ENCODE measurements at regions not wholly inside any gene's neighbourhood (a gene's known extent, or its start where the extent isn't known, plus 50 kb on each side); places are given as distances from the start of the nearest gene placed in this dataset.

DNA sequence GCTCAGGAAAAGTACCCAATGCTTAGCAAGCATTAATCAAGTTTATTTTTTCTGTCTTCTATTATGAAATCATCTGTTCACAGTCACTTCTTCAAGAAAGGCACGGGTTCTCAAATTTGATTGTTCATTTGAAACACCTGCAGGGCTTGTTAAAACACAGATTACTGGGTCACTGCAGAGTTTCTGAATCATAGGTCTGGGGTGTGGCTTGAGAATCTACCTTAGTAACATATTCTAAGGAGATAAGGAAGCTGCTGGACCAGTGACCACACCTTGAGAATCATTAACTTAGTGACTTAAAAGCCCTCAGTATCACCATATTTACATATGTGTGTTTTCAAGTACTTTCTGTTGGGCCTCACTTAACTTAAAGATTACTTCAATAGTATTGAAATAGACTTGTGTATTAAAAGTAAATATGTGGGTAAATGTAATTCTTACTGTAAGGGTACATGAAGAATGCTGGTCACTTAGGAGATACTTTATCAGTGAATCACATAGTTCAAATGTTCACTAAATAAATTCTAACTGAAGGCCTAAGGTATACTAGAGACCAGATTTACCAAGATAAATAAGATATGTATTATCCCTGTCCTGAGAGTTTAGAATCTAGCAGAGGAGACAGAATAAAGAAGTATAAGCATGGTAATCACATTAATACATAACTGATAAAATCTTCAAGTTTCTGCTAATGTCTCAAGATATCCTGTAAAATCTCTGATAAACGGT lies 1342.1 kb upstream of the C9orf72 start:
- no peak for DNase-seq (ENCODE audit: low read depth in 2 of 2)

DNA sequence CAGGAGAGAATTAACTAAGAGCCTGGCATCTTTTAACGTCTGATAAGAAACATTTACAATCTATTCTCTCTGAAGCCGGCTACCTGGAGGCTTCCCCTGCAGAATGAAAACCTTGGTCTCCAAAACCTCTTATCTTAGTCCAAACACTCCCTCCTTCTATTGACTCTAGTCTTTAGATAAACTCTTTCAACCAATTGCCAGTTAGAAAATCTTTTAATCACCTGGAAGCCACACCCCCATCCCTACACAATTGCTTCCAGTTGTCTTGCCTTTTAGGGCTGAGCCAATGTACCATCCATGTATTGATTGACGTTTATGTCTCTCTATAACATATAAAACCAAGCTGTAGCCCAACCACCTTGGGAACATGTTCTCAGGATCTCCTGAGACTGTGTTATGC lies 1343.1 kb upstream of the C9orf72 start:
- no peak for DNase-seq (ENCODE audit: low read depth in 2 of 2)

DNA sequence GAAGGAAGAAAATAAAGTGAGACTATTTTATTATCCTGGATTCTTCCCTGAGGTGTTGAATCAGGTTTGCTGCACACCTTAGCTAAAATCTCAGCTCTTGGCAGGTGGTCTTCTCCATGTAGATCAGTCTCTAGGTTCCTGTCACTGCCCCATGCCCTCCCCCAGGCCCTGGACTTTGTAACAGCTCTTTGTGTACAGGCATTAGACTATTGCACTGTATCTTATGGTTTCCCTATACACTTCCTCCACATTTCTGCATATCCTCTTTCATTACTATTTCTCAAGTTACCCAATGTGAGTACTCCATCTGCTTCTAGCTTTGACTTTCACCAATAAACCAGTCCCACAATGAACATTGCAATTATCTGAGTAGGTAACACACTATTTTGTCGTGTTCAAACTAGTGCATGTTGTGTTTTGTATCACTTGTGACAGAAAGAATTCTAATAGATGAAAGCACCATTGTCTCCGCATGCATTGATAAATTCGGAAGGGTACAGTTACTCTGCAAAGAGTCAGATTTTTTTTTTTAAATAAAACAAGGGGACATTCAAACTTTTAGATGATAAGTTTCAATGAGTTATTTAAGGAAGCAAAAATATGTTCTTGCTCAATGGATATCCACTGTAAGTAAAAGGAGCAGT lies 1348.7 kb upstream of the C9orf72 start:
- DNase-seq (ENCODE audit: low read depth in 2 of 2), result no peak

DNA sequence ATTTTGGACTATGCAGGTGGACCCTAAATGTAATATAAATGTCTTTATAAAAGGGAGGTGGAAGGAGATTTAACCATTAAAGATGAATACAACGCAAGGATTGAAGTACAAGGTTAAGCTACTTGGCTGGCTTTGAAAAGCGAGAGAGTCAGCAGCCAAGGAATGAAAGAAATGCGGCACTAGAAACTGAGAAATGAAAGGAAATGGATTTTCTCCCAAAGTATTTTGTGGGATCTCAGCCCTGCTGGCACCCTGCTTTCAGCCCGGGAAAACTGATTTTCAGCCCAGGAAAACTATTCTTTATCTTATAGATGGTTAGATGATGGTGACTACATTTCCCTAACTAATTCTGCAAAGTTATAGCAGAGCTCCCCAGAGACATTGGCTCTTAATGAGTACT lies 1349.6 kb upstream of the C9orf72 start:
- DNase-seq (ENCODE audit: low read depth in 2 of 2), result no peak

DNA sequence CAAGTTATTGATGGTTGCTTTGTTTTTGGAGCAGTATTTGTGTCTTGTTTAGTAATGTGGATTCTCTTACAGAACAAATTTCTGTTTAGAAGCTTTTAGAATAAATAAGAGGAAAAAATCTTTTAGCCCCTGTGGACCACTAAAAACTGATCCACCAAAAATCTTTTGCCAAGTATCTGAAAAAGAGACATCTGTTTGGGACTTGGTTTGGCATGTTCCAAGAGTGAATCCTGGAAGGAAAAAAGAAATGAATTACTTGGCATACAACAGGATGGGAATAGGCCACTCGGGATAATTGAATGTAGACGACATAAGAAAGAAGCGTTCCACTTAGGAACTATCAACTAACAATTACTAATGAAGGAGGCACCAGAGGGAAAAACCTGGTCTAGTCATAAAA lies 1350.1 kb upstream of the C9orf72 start:
- no peak for DNase-seq (ENCODE audit: low read depth in 2 of 2)

DNA sequence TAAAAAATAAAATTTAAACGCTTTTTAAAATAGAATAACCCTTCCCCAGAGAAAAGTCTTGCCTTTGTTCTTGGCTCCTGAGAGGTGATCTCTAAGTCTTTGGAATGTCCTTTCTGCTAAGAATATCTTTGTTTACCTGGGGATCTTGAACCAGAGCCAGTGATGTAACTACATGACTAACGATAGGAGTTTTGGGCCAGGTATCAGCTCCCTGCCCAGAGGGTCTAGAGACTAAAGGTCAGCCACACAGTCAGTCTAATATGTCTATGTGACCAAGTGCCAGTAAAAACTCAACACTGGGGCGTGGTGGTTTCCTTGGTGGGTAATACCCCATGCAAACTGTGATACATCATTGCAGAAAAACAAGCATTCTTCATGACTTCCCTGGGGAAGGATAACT lies 1351.9 kb upstream of the C9orf72 start:
- DNase-seq (ENCODE audit: low read depth in 2 of 2), result no peak

DNA sequence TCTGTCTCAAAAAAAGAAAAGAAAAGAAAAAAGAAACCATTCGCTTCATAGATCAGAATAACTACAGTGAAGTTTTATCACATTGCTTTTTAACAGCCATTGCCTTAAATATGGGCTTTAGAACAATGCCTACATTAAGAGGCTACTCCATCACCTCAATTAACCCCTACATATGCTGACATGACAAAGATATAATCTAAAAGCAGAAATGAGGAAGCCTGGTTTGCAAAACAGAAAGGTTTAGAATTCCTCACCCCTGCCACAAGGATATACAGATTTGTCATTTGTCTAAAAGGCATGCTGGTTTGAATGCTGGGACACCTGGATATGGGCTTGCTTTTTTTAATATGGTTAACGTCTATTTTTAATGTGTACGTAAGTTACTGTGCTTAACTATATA lies 1353.0 kb upstream of the C9orf72 start:
- DNase-seq (ENCODE audit: low read depth in 2 of 2), result no peak

DNA sequence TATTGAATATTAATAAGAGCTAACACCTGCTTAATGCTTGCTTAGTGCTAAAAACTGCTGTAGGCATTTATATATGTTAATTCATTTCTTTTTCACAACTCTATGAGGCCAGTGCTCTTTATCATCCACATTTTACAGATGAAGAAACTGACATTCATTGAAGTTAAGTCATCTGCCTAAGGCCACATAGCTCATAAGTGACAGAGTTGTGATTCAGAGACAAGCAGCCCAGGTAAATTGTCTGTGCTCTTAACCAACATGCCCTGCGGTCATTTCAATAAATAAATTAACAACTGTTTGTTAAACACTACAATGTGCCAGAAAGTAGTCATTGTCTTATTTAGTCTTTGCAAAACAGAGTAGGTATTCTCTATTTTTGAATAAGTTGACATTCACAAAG lies 1354.4 kb upstream of the C9orf72 start:
- no peak for DNase-seq (ENCODE audit: low read depth in 2 of 2)

DNA sequence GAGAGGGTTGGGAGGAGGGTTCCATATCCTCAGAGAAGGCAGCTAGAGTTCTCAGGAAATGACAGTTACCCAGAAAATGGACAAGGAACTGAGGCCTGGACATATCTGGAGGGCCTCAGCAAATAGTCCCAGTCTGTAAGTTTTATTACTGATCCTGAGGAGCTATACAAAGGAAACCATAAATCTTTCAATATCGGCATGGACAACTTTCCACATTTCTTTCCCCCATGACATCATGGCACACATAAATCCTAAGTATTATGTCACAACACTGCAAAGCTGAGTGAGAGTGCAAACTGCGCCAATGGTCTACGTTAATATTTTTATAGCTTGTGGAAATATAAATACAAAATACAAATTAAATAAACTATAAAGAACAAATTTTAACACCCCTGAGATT lies 1356.2 kb upstream of the C9orf72 start:
- DNase-seq (ENCODE audit: low read depth in 2 of 2), result no peak

DNA sequence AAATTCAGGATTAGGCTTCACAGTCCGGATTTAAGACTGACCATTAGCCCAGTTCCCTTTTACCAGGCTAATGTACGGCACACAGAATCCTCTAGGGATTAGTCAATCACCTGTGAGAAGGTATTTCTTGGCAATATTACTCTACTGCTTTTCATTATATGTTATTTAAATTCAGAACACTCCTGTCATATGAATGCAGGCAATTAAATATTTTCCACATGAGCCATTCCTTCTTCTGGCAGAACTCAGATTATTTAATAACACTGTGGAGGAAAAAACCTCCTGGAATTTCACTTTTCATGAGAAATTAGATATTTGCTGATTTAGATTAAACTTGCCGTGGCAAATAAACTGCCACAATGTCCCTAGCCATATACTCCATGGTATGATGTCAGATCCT lies 1357.5 kb upstream of the C9orf72 start:
- no peak for DNase-seq (ENCODE audit: low read depth in 2 of 2)

DNA sequence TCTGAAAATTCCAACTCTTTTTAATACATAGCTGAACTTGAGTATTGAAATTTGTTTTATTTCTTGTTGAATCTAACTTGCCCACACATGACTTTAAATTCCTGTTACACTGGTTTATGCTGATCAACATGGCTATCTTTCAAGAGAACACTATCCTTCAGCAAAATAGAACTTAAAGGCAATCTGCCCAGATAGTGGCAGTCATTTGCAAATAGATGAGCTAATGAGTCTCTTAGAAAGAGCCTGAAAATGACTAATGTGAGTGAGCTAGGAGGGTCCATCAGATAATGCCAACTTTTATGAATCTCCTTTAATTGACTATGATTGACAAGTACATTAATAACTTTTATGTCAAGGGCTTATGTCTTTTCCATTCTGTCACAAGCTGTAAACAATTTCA lies 1360.8 kb upstream of the C9orf72 start:
- no peak for DNase-seq (ENCODE audit: low read depth in 2 of 2)

DNA sequence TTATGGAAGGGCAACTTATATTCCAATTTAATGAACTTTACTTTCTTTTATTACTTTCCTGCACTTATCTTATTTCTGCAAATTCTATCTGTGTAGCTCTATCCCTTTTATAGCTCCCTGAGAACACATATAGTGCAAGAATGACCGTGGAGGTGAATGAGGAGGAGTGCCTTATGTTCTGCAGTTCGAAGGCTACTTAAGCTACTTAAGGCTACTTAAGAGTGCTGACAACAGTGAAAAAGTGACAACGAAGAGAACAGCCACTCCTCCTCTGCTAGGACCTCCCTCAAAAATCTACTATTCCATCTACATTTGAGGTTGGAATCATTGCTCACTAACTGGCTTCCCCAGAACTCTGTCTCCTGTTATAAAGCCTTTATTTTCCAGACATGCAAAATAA lies 1365.7 kb upstream of the C9orf72 start:
- DNase-seq (ENCODE audit: low read depth in 2 of 2), result no peak

DNA sequence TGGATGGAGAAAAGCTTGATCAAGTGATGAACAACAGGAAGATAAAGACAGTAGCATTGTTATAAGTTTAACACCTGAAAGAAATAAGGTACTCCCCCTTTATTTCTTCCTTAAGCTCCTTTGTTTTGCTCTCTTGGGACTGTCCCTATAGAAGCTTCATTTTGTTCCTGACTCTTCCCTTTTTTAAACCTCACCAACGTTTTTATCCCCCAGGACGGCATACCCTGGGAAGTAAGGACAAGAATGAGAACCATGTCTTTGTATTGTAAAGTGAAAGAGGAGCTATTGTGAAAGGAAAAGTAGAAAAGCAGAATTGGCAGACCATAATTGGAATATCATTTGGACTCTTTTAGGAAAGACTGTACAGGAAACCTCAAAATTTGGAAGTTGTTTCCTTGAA lies 1368.6 kb upstream of the C9orf72 start:
- DNase-seq (ENCODE audit: low read depth in 2 of 2), result no peak

DNA sequence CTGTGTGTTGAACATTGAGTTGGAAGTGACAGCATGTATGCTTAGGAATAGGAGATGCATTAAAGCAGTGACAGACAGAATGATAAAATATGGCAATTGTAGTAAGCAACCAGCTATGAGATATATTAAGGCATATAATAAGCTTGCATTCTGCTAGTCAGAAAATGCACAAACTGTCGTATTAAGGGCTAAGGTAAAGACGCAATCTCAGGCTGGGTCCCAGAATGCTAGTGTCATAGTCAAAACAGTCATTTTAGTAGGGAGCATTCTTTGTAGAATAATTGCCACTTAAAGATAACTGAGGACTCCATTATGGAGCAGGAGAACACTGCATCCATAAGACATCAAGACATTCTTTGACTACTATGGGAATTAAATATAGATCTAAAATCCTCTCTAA lies 1369.7 kb upstream of the C9orf72 start:
- no peak for DNase-seq (ENCODE audit: low read depth in 2 of 2)

DNA sequence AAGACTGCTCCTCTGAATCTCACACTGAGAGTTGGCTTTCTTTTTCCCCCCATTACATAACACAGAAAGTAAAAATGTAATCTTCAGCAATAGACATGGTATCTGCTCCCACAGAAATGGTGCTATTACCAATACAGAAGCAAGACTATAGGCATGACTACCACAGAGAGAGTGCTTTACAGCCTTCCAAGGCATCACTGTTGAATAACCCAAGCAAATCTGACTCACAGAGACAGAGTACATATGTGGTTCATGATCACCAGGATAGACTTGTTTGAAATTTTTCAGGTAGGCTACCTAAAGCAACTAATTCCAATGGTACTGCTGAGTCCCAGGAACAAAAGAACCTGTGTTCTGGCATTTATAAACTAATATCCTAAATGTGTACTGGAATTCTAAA lies 1373.4 kb upstream of the C9orf72 start:
- DNase-seq (ENCODE audit: low read depth in 2 of 2), result no peak

DNA sequence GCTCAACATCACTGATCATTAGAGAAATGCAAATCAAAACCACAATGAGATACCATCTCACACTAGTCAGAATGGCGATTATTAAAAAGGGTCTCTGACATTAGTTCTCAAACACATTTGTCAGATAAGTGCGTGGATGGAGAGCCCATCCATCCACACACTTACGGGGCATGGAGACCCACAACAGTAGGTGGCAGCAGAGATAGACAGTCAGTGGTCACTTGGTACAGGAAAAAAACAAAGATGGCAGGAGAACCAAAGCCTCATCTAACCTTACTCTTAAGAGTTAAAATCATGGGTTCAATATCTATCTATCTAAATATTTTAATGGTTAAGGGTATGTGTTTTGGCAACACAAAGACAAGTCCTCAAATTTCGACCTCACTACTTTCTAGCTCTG lies 1378.7 kb upstream of the C9orf72 start:
- DNase-seq (ENCODE audit: low read depth in 2 of 2), result no peak

DNA sequence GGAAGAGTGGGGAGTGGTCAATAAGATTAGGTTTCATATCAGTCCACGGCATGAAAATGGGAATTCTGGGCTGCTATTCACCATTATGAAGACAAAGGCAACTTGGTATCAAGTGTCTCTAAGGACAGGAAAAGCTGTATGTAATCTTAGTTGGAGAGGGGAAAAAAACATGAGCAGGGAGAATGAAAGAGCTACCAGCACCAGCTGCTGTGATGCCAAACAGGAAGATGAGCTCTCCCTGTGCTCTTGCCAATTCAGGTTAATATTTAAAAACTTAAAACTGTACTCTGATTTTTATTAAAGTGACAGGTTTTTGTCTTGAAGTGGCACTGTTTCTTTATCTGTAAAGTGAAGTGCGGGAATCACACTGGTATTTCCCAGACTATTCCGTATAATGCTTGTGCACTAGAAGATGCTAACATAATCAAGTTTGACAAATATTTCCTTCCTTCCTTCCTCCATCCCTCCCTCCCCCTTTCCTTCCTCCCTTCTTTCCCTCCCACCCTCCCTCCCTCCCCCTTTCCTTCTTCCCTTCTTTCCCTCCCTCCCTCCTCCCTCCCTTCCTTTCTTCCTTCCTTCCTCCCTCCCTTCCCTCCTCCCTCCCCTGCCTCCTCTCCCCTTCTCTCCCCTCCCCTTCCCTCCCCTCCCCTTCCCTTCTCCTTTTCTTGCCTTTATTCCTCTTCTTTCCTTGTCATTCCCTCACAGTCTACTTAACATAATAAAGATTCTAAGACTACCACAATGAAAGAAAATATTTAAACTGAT lies 1383.0 kb upstream of the C9orf72 start:
- no peak for DNase-seq (ENCODE audit: low read depth in 2 of 2)

DNA sequence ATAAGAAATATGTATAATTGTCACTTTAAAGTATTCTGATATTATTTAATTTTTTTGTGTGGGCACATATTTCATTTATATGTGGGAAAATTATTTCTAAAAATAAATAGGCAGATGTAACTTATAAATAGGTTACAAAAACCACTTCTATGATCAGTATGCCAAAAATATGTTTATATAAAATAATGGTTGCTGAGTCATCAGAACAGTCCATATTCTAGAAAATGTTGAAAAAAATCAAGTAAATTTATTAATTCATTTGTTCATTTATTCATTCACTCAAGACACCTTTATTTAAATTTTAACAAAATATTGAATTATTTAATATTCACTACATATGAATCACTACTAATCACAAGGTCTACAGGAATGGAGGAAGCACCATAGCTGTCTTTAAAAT lies 1387.3 kb upstream of the C9orf72 start:
- no peak for DNase-seq (ENCODE audit: low read depth in 2 of 2)

DNA sequence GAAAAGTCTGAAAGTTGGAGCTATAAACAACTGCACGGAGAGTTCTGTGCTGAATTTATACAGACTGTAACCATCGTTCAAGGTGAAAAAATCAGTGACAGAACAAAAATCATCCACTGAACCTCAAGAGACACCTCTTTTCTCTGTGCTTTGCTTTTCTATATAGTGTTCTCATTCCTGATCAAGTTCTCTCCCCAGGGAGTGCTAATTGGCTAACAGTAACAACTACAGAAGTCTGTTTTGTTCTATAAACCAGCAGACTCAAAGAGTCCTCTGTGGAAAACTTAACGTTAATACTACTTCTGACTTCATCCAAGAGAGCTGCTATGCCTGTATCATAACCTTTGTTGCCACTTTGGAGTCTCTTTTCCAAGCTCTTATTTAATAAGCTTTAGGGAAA lies 1388.3 kb upstream of the C9orf72 start:
- no peak for DNase-seq (ENCODE audit: low read depth in 2 of 2)

DNA sequence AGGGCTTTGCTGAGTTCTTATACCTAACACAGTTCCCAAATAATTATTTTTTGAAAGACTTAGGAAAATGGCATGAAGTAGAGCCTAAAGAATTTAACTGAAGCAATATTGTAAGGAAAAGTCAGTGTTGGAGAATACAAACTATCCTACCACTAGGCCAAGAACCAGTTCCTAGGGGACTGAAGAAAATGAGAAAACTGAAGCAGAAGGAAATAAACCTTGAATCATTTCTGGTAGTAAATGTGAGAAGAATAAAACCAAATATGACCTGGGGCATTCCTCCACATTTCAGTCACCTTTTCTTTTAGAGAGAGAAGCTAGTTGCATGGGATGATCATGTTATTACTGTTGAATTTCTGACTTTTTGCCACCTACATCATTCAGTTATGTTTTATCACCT lies 1393.9 kb upstream of the C9orf72 start:
- DNase-seq (ENCODE audit: low read depth in 2 of 2), result no peak

DNA sequence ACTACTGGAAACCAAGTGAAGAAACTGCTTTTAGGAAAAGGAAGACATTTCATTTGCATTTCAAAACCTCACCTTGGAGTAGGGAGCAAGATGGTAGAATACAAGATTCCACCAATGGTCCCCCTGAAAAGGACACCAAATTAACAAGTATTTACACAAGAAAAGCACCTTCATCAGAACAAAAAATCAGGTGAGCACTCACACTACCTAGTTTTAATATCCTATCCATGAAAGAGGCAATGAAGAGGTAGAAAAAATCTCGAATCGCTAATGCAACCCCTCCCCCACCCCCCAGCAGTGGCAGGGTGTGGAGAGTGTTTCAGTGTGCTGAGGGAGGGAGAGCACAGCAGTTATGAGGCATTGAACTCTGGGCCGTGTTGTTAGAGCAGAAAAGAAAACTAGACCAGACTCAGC lies 1397.0 kb upstream of the C9orf72 start:
- DNase-seq (ENCODE audit: low read depth in 2 of 2), result no peak

DNA sequence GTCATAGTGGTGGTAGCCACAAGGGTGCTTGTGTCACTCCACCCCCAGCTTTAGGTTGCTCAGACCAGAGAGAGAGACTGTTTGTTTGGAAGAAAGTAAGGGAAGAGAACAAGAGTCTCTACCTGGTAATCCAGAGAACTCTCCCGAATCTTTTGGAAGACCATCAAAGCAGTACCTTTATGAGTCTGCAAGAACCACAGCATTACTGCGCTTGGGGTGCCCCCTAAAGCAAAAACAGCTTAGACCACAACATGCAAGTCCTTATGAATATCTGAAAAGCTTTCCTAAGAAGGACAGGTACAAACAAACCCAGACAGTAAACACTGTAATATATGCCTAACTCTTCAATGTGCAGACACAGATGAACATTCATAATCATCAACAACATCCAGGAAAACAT lies 1398.6 kb upstream of the C9orf72 start:
- no peak for DNase-seq (ENCODE audit: low read depth in 2 of 2)

DNA sequence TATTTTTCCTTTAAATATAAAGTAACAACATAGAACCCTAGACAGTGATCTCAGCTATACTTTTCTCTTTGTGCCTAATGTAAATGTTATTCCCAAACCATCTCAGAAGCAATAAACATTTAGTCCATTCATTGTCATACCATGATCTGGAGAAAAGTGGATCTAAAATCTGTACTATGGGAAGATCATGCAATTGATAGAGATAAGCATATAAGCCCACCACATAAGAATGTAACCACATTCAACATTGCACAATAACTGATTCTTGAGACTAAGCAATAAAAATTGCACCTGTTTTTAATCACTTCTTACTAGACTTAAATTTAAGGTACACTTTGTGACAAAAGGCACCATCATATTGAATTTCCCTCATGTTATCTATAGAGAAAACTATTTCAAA lies 1403.0 kb upstream of the C9orf72 start:
- no peak for DNase-seq (ENCODE audit: low read depth in 2 of 2)
